Uterus (tissue), 3 donors: ENCODE measurements at regions not wholly inside any gene's neighbourhood (a gene's known extent, or its start where the extent isn't known, plus 50 kb on each side); places are given as distances from the start of the nearest gene placed in this dataset.
"Not testable (repeated sequence)": the region's sequence is repeated elsewhere in the genome, so short reads cannot be mapped to it uniquely, and the experiment has no call there.

Experiments used
- DNase-seq, 2 donors: peaks; one replicate each; pipeline ENCODE4 v3.0.0-alpha.2; 2019 to 2020
- H3K27ac ChIP-seq, 2 donors: fragments of 200-600 bp; sonication (generic); 1 replicate in 1 of 2; 2 replicates in 1 of 2; pipeline ENCODE4 v1.5.1; 2016 to 2018
- H3K27me3 ChIP-seq, 2 donors: fragments of 200-600 bp; sonication (generic); one replicate each; pipeline ENCODE4 v1.5.1; 2018 to 2019; ENCODE audit warnings: control low read depth in 1 of 2
- H3K36me3 ChIP-seq, 2 donors: fragments of 200-600 bp; sonication (generic); one replicate each; pipeline ENCODE4 v1.5.1; 2019; ENCODE audit warnings: control low read depth in 1 of 2
- H3K4me1 ChIP-seq, 2 donors: fragments of 200-600 bp; sonication (generic); one replicate each; pipeline ENCODE4 v1.5.1; 2018 to 2019; ENCODE audit warnings: control low read depth in 1 of 2
- H3K4me3 ChIP-seq, 2 donors: fragments of 200-600 bp; sonication (generic); 1 replicate in 1 of 2; 2 replicates in 1 of 2; pipeline ENCODE4 v1.5.1; 2018 to 2019; ENCODE audit warnings: mild to moderate bottlenecking in 1 of 2
- H3K9me3 ChIP-seq, 2 donors: fragments of 200-600 bp; sonication (generic); one replicate each; pipeline ENCODE4 v1.5.1; 2019; ENCODE audit warnings: control low read depth in 1 of 2
- POLR2A ChIP-seq, 2 donors: fragments of 450-650 bp; IDR thresholded peaks; one replicate each; pipeline ENCODE4 v1.6.1; 2016; ENCODE audit warnings: antibody characterized with exemption in 2 of 2, mild to moderate bottlenecking in 1 of 2, moderate library complexity in 1 of 2
- intact Hi-C: fragments of 100-400 bp; cut with DNase I; formaldehyde crosslinking; loops from one replicate; pipeline ENCODE4 v1.15.1; 2023; ENCODE audit warnings: low total_unique reads
- TF ChIP-seq, protein P1 (sequence below), 4 experiments: fragments of 200-600 bp in 2 of 4; fragments of 450-650 bp in 2 of 4; sonication (generic) in 2 of 4; IDR thresholded peaks; one replicate each; pipeline ENCODE4 v1.5.1; 2016 to 2019; ENCODE audit warnings: antibody characterized with exemption in 4 of 4, mild to moderate bottlenecking in 2 of 4, moderate library complexity in 1 of 4
- donor health status: DM: yes; HTN: yes; CAD: no.

DNA sequence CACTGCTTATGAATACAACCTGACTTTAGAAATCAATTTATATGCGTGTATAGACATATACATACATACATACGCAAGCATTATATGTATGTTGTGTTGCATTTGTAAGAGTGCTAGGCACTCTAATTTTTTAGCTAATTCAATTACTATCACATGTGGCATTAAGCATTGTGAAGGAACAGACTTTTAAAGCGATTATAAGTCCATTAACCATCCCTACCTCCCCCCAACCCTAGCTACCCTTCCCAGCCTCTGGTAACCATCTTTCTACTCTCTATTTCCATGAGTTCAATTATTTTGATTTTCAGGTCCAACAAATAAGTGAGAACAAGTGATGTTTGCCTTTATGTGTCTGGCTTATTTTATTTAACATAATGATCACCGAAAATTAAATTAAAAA, 453.8 kb downstream of the DOK5 start:
- DNase-seq, result no peak
- intact Hi-C loops, result no loop called here
- Histone ChIP-seq H3K9me3 (no peaks in the 10 kb centered on the region), H3K36me3 (no peaks in the 10 kb centered on the region), H3K4me3 (no peak overlapping the region), H3K4me1 (no peaks in the 10 kb centered on the region), H3K27me3 (no peaks in the 10 kb centered on the region), H3K27ac (no peak overlapping the region)
- no peak for TF ChIP-seq POLR2A (IDR thresholded peaks at IDR 0.05)

DNA sequence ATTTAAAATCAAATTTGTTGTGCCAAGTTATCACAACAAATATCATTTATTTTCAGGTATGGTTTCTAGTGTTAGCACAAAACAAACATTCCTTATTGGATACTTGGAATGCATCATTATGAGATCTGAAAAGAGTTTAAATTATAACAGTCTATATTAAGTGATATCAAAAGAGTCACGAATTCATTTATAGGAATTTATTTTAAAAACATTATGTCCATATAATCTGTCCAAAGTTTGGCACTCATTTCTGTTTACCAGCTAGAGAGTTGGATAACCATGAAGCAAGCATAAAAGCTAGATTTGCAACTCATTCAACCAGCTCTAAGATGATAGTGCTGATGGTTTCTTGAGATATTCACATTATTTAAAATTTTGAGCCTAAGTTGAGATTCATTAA, 453.2 kb downstream of the DOK5 start:
- no peak for DNase-seq
- Histone ChIP-seq H3K4me3 (no peak overlapping the region), H3K4me1 (no peaks in the 10 kb centered on the region), H3K36me3 (no peaks in the 10 kb centered on the region), H3K27me3 (no peaks in the 10 kb centered on the region), H3K27ac (no peak overlapping the region), H3K9me3 (no peaks in the 10 kb centered on the region)
- intact Hi-C loops, result no loop called here
- TF ChIP-seq, protein P1, sequence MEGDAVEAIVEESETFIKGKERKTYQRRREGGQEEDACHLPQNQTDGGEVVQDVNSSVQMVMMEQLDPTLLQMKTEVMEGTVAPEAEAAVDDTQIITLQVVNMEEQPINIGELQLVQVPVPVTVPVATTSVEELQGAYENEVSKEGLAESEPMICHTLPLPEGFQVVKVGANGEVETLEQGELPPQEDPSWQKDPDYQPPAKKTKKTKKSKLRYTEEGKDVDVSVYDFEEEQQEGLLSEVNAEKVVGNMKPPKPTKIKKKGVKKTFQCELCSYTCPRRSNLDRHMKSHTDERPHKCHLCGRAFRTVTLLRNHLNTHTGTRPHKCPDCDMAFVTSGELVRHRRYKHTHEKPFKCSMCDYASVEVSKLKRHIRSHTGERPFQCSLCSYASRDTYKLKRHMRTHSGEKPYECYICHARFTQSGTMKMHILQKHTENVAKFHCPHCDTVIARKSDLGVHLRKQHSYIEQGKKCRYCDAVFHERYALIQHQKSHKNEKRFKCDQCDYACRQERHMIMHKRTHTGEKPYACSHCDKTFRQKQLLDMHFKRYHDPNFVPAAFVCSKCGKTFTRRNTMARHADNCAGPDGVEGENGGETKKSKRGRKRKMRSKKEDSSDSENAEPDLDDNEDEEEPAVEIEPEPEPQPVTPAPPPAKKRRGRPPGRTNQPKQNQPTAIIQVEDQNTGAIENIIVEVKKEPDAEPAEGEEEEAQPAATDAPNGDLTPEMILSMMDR (IDR thresholded peaks at IDR 0.05), result no peak
- no peak for TF ChIP-seq POLR2A (IDR thresholded peaks at IDR 0.05)

DNA sequence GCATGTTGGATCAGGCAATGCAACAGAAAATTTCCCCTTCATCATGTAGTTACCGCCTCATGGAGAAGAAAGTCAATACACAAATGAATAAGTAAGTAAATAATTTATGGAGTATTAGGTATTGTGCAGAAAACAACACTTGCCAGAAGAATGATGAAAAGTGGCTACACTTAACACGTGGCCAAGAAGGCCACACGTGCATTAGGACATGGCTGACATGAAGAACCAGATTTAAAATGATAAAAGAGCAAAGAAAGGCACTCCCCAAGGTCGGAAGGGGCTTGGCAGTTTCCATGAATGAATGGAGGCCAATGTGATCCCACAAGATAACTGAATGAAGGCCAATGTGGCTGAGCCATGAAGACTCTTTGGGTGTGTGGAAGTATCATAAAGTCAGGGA, 447.2 kb downstream of the DOK5 start:
- no peak overlapping the region for H3K4me3 ChIP-seq
- intact Hi-C loops, result no loop called here
- TF ChIP-seq POLR2A (IDR thresholded peaks at IDR 0.05), result no peak
- TF ChIP-seq, protein P1 (IDR thresholded peaks at IDR 0.05), result no peak
- H3K9me3 ChIP-seq, result no peaks in the 10 kb centered on the region
- DNase-seq, result no peak
- no peaks in the 10 kb centered on the region for H3K36me3 ChIP-seq
- no peaks in the 10 kb centered on the region for H3K4me1 ChIP-seq
- H3K27ac ChIP-seq, result no peak overlapping the region
- no peaks in the 10 kb centered on the region for H3K27me3 ChIP-seq

DNA sequence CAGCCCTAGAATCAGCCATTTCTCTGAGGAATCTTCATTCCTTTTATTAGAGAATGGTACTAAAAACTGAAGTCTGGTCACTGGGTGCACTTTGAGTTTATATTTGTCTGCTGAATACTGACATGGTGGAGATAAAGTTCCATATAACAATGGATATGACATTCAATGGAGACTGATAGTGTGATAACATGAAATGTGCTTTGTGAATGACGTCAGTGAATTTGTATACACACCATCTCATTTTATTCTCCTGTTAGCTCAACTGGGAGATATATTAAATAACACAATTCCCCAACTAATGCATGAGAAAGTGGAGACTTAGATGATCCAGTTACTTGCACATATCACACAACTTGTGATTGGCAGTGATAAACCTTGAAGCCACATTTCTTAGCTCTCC, 446.7 kb downstream of the DOK5 start:
- H3K9me3 ChIP-seq, result no peaks in the 10 kb centered on the region
- no peaks in the 10 kb centered on the region for H3K4me1 ChIP-seq
- TF ChIP-seq, protein P1 (IDR thresholded peaks at IDR 0.05), result no peak
- no peak overlapping the region for H3K27ac ChIP-seq
- intact Hi-C loops, result no loop called here
- H3K4me3 ChIP-seq, result no peak overlapping the region
- no peaks in the 10 kb centered on the region for H3K36me3 ChIP-seq
- DNase-seq, result no peak
- no peaks in the 10 kb centered on the region for H3K27me3 ChIP-seq

DNA sequence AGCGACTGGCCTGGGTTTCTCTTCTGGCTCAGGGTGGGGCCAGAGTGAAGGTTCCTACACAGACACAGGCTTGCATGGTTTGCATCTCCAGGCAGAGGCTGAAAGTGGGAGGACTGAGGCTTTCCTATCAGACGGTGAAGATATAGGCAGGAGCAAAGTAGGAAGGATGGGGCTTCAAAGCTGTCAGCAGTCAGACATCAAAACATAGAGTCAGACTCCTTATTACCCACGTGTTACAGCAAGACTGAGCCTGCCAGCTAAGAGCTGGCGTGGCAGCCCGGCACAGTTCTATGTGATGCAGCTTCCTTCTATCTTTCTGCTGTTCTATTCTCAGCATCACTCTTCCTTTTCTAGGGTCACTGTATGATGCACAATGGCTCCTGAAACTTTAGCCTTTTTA, 445.1 kb downstream of the DOK5 start:
- TF ChIP-seq, protein P1 (IDR thresholded peaks at IDR 0.05), result no peak
- TF ChIP-seq POLR2A (IDR thresholded peaks at IDR 0.05), result no peak
- DNase-seq, result no peak
- Histone ChIP-seq H3K9me3 (no peaks in the 10 kb centered on the region), H3K27me3 (no peaks in the 10 kb centered on the region), H3K36me3 (no peaks in the 10 kb centered on the region), H3K4me1 (no peaks in the 10 kb centered on the region), H3K27ac (no peak overlapping the region), H3K4me3 (no peak overlapping the region)
- intact Hi-C loops, result no loop called here

DNA sequence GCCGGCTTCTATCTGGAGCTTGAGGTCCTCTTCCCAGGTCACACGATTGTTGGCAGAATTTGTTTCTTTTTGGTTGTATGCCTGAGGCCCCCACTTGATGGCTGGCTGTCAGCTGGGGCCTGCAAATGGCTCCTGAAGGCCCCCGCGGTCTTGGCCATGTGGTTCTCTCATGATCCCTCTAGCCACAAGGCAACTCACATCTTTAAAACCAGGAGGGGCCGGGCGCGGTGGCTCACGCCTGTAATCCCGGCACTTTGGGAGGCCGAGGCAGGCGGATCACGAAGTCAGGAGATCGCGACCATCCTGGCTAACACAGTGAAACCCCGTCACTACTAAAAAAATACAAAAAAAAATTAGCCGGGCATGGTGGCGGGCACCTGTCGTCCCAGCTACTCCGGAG, 443.6 kb downstream of the DOK5 start:
- DNase-seq, H3K4me1 ChIP-seq, H3K27ac ChIP-seq, H3K27me3 ChIP-seq, H3K36me3 ChIP-seq, H3K9me3 ChIP-seq, H3K4me3 ChIP-seq, intact Hi-C loops: not testable (repeated sequence)
